HG02943 (cell line): ENCODE measurements at regions not wholly inside any gene's neighbourhood (a gene's known extent, or its start where the extent isn't known, plus 50 kb on each side); places are given as distances from the start of the nearest gene placed in this dataset.
"Not testable (repeated sequence)": the region's sequence is repeated elsewhere in the genome, so short reads cannot be mapped to it uniquely, and the experiment has no call there.

Source experiments
- ATAC-seq: cut with Tn5 transposase; IDR thresholded peaks from one replicate; pipeline ENCODE4 v1.9.1; 2021; ENCODE audit warnings: mild to moderate bottlenecking, low read depth, moderate library complexity; ENCODE audit not compliant: unreplicated experiment

DNA sequence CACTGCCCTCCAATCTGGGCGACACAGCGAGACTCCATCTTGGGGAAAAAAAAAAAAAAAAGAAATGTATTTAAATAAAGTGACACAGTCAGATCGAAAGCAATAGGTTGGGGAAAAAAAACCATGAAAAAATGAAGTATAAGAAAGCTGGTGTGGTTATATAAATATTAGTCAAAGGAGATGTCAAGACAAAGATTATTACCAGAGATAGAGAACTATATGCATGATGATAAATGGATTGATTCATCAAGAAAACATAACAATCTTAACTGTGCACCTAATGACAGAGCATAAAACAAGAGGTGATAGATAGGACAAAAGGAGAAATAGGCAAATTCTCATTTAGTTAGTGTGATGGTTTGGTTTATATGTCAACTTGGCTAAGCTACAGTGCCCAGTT, 146.9 kb upstream of the AHI1 start:
- no peak for ATAC-seq

DNA sequence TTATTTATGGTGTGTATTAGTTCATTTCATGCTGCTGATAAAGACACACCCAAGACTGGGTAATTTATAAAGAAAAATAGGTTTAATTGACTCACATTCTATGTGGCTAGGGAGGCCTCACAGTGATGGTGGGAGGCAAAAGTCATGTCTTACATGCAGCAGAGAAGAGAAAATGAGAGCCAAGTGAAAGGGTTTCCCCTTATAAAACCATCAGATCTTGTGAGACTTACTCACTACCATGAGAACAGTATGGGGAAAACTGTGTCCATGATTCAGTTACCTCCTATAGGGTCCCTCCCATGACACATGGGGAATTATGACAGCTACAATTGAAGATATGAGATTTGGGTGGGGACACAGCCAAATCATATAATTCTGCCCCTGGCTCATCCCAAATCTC, 150.0 kb upstream of the AHI1 start:
- no peak for ATAC-seq

DNA sequence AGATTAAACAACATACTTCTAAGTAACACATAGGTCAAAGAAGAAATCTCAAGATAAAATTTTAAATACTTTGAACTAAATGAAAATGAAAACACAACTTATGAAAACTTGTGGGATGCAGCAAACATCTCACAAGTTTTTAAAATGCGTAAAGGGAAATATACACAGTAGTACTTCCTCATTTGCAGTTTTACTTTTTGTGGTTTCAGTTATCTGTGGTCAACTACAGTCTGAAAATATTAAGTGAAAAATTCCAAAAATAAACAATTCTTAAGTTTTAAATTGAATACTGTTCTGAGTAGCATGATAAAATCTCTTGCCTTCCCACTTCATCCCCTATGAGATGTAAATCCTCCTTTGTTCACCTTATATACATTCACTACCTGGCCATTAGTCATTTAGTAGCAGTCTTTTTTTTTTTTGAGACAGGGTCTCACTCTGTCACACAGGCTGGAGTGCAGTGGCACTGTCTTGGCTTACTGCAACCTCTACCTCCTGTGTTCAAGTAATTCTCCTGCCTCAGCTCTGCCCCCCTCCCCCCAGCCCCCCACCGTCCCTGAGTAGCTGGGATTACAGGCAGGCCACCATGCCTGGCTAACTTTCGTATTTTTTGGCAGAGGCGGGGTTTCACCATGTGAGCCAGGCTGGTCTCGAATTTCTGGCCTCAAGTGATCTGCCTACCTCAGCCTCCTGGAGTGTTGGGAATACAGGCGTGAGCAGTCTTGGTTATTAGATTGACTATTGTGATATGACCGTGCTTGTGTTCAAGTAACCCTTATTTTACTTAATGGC, 154.6 kb upstream of the AHI1 start:
- ATAC-seq = peak; percentile 98

DNA sequence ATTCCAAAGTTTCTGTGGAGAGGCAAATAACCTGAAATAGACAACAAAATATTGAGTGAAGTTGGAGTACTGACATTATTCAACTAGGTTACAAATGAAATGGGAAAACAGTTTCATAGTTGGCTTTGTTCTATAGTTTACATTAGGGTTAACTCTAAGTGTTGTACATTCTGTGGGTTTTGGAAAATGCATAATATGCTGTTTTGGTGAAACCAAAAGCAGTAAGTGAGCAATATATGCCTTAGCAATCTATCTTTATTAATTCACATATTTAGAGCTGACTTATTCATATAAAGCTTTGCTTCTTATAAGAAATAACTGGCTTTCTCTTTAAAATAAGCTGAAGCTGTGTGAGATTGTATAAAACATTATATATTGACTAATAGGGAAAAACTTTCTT, 157.5 kb upstream of the AHI1 start:
- no peak for ATAC-seq

DNA sequence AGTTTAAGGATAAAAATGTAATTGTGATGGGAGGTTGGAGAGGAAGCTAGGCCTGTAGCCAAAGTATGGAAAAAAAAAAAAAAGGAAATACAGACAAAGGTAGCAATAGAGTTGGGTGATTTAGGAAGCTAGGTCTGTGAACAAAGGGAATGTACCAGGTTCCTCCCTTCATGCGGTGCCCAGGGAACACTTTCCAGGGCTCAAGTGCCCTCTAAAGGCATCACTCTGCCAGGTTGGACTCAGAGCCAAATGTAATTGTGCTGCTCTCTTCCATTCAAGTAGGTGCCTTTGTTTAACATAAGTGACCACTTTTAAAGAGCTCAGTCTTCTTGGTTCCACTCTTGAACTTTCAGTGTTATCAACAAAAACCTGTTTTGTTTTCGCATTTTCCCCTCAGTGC, 159.7 kb upstream of the AHI1 start:
- no peak for ATAC-seq

DNA sequence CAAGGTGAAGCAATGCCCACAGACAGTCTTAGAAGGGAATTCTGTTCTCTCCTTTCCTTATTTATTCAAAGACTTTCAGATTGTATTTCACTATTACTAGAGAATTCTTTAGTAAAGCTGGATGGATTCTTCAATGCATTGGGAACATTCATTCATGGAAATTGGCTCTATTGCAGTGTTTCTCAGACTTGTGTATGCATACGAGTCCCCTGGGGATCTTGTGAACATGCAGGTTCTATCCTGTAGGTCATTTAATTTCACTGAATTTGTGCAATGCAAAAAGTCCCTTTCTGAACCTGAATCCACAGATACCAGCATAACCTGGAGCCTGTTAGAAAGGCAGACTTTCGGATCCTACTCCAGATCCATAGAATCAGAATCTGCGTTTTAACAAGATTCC, 160.9 kb upstream of the AHI1 start:
- ATAC-seq = no peak

DNA sequence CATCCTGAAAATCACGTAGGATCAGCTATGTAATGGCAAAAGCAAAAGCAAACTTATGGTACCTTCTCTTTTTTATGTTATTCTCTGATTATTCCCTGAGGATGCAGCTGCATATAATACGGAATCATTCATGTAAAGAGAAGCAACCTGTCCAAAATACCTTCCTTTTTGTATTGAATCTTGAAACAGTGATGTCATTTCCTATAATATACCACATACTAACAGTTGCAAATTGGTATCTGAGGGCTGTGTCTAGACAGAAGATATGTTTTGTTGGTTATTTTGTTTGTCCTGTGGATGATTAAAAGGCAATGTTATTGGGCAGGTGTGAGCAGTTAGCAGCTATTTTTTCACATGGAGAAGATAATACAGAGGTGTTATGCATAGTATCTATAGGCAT, 161.4 kb upstream of the AHI1 start:
- no peak for ATAC-seq

DNA sequence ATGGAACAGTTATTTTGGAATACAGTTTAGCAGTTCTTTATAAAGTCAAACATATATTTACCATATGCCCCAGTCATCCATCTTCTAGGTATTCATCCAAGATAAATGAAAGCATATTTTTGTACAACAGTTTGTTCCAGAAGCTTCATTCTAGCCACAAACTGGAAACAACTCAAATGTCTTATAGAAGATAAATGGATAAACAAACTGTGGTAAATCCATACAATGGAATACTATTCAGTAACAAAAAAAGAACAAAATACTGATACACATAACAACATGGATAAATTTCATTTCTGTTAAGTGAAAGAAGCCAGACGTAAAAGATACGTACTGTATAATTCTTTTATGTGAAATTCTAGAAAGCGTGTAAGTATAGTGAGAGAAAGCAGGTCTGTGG, 167.0 kb upstream of the AHI1 start:
- ATAC-seq = no peak

DNA sequence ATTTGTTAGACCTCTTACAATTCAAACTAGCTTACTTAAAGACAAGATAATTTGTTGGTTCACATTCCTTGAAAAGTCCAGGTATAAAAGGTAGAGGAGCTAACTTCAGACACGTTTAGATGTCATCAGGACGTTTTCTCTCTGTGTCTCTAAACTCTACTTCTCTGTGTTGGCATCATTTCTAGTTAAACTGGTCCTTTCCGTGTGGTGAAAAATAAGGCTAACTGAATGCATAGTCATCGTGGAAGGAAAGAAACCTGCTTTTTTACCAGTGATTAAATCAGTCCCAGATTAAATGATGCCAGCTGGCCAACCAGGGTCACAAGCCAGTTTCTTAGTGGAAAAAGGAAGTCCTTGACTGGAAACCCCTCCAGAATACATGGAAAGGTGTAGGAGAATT, 168.4 kb upstream of the AHI1 start:
- ATAC-seq = no peak

DNA sequence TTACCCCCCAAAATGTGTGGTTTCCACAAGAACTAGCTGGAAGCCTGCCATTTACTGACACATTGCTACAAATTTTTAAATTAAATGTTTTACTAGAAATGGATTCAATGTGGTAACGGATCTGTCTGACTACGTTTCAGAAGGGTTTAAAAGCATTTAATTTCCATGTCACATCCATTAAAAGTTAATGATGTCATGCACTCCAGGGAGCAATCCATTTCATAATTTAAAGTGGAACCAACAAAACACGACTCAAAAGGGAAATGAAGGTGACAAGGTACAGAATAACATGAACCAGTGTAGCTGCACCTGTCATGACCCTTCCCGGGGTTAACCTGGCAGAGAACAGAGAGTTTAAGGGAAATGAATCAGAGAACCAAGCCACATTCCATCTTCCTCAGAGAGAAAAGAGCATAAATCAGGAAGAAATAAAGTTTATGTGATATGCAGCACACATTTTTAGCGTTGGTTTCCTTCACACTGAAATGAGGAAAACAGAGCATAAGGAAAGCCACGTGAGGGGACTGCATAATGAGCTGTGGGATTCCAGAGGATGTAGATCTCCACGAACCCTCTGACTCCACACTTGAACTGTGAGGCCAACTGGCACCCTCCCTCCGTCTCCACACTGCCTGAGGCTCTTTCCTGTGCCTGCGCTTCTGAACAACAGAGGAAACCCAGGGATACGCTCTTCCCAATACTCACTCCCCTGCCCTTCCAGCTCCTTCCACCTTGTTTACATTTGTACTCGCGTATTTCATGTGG, 170.3 kb upstream of the AHI1 start:
- ATAC-seq = no peak

DNA sequence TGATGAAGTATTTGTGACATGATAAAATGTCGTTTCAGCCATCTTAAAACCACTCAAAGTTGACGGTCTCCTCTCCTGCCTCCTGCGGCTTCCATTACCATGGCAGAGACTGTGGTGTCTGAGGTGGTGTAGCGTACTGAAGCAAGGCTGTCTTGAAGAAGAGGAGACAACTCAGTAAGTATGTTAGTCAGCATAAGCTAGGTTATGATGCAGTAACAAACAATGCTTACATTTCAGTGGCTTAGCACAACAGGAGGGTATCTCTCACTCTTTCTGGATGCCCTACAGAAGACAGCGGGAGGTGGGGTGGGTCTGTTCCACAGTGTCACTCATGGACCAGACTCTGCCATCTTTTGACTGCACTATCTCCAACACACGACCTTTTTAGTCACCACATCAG, 174.7 kb upstream of the AHI1 start:
- ATAC-seq = no peak

DNA sequence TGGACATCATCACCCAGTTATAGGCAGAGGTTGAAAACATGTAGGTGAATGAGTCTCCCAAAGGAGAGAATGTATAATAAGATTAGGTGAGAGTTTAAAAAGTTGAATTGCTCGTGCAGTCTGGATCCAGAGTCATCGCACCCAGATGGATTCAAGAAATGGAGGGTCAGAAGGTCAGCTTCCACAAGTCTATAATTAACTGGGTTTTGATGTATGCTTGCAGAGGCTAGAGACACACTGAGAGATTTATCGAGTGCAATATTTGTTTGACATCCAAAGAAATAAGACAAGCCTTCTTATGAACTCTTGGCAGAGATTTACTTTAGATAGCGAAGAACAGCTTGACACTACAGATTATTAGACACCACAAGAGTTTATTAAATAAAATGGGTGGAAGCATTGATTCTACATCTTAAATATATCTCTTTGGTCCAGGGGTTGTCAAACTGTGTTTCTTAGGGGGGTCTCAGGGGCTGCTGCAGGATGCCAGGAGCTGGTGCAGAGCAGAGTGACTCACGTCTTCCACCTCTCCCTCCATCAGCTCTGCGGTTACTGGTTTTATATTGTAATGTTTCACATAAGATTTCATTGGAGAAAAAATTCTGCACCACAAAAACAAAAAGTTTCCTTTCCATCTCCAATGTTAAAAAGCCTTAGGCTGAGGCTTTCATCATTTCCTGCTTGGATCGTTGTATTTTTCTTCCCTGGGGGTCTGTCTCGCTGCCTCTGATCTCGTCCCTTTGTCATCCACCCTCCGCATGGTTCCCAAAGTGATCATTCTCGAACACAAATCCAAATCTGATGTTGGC, 176.2 kb upstream of the AHI1 start:
- no peak for ATAC-seq

DNA sequence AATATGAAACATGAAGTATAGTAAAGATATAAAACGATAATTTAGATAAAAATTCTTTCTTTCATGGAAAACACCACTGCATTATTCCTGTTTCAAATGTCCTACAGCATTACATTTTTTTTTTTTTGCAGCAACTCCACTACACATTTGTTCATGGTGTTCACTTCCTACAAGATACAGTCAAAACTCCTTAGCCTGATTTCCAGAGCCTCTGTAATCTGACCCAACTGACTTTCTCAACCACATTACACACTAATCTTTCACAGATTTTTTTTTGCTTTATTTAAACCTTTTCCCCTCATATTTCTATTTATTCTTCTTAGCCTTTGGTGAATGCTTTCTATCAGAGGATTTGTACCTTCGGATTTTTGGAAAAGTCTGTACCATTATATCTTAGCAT, 176.5 kb upstream of the PDE7B start:
- no peak for ATAC-seq

DNA sequence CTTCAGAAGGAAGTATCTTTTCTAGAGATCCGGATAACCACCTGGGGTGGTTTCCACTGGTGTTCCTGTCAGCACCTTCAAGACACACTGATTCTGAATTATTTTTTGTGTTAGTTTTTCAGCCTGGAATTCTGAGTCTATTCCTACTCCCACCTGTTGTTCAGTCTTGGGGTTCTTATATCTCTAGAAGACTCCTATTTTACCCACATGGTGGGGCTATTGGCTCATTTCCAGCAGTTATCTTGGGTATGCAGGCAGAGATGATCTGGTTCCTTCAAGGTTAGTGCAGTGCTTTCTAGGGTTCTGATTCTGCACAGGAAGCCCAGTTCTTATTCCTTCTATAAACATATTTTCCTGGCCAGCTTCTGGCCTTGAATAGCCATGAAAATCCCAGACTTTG, 175.6 kb upstream of the PDE7B start:
- ATAC-seq = no peak

DNA sequence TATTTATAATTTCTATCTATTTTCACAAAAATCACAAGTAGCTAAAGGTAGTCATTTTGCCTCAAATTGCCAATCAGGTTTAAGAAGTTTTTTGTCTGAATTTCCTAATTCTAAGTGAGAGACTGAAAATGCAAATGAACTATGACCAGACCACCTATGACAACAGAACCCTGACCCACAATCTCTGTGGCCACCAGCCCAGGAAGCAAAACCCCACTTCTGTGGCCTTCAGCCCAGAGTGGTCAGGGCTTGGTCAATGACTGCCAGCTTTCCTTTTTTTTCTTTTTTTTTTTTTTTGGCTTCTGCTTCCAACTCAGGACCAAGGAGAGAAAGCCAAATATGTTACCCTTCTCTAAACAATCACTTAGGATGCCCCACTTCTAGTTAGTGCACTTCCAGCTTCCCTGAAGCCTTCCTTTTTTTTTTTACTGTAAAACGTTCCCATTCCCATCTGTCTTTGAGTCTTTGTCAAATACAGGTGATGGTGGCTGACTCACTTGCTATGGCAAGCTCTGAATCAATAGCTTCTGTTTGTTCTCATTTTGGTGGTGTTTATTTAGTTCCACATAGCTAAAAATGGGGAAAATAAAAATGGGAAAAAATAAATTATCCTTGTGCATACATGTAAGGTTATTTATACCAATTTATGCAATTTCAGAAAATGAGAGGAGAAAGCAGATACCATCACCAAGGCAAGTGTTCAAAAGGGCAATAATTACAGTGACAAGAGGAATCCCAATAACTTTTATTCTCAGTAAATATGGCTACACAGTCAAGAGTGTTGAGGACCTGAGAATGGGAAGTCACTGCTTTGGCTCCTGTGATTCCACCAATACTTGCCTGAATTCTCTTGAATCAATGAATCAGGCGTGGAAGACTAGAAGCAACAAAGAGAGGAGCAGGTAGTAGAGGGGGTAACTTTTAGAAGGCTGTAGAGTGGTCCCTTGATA, 170.3 kb upstream of the PDE7B start:
- ATAC-seq = no peak

DNA sequence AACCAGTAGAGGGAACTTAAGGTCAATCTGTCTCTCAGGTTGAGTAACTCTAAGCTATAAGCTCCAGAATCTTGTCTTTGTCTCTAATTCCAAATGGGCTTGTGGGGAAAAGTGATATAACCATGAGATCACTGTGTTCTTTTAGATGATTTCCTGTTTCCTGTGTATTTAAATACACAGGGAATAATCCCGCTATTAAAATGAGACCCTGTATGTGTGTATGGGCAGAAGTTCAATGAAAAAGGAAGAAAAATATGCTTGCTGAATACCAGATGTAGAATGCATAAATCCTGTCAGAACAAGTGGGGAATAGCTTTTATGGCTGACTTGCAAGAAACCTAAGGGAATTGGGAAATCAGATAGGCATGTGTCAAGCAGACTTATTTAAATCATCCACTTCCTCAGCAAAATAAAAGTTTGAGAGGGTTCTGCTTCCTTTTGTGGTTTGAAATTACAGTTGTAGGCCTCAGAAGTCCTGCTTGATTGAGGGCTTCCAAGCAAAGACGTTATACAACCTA, 164.7 kb upstream of the PDE7B start:
- ATAC-seq = no peak

DNA sequence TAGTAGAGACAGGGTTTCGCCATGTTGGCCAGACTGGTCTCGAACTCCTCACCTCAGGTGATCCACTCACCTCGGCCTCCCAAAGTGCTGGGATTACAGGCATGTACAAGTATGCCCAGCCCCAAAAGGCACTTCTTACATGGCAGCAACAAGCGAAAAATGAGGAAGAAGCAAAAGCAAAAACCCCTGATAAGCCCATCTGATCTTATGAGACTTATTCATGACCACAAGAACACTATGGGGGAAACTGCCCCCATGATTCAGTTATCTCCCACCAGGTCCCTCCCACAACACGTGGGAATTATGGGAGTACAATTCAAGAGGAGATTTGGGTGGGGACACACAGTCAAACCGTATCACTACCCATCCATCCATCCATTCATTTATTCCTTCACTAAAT, 163.0 kb upstream of the PDE7B start:
- not testable (repeated sequence) for ATAC-seq

DNA sequence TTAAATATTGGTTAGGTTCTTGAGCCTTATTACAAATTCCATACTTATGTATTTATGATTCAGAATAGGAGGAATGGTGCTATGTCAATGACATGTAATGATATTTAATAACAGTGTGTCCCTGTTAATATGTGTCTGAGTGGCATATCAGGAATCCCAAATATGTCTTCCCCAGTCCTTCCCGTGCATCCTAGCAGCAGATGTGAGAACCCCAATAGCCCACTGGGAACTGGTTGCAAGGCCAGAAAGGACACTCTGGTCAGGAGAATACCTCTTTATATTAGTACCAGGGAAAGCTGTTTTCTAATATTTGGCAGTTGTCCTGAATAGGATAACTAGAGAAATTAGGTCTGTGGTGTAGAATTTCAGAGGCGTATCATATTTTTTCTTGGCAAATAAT, 159.1 kb upstream of the PDE7B start:
- ATAC-seq = no peak

DNA sequence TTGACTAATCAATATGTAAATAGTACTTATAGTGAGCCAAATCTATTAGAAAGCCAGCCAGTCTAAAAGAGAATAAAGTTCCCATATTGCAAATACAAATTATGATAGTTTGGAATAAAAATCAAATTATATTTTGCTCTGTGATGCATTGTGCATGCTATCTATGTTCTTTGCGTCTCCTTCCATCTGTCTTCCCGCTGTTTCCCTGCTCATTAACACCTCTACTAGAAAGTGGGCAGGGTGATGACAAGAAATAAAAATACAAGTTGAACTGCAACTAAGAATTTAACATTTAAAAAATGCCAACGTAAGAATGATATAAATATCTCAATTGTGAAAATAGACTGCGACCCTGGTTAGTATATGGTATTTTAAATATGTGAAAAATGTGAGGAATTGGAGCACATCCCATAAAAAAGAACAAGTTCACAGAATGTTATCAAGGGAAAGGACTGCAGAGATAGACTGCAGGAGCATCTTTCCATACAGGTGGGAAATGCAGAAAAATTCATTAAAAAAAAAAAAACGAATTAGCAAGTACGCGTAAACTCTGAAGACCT, 157.6 kb upstream of the PDE7B start:
- ATAC-seq = no peak

DNA sequence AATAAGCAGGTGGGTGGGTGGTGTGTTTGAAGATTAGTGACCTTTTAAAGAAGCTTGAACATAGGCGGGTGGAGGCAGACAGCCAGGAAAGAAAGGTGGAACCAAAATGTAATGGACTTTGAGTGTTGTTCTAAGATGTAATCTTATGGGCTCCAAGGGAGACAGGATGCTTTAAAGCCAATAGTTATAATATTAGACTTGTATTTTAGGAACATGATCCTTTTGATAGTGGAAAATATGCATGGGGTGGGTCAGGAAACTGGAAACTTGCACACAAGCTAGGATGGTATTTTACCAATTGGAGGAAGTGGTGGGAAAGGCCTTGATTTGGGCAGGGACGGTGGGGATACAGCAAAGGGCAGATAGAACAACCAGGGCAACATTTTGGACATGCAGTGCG, 151.8 kb upstream of the PDE7B start:
- no peak for ATAC-seq
